ENCODE measurements at regions not wholly inside any gene's neighbourhood (a gene's known extent, or its start where the extent isn't known, plus 50 kb on each side); places are given as distances from the start of the nearest gene placed in this dataset.

- Histone ChIP-seq H3K4me1 (ENCODE audit: insufficient read depth, poor library complexity, severe bottlenecking) (peaks cover 31% of the 10 kb centered on the region), H3K9me3 (ENCODE audit: severe bottlenecking) (no peaks in the 10 kb centered on the region), H3K27ac (ENCODE audit: poor library complexity, severe bottlenecking) (no peak overlapping the region), H3K27me3 (ENCODE audit: insufficient read depth, poor library complexity, severe bottlenecking) (no peaks in the 10 kb centered on the region), H3K36me3 (ENCODE audit: low read depth) (no peaks in the 10 kb centered on the region), H3K4me3 (ENCODE audit: severe bottlenecking) (no peak overlapping the region)
- no peak for DNase-seq (ENCODE audit: low spot score)
- no peak for ATAC-seq (ENCODE audit: low read depth)
- no peak for TF ChIP-seq CTCF (IDR thresholded peaks at IDR 0.05; ENCODE audit: poor library complexity, severe bottlenecking)
Measured at GRCh38 chr12:93142881-93143280, 213.8 kb upstream of the EEA1 start.

GRCh38 chr12:93144109-93144508 lies 215.0 kb upstream of the EEA1 start:
- Histone ChIP-seq H3K9me3 (ENCODE audit: severe bottlenecking) (no peaks in the 10 kb centered on the region), H3K4me1 (ENCODE audit: insufficient read depth, poor library complexity, severe bottlenecking) (peaks cover 26% of the 10 kb centered on the region), H3K27me3 (ENCODE audit: insufficient read depth, poor library complexity, severe bottlenecking) (no peaks in the 10 kb centered on the region), H3K4me3 (ENCODE audit: severe bottlenecking) (no peak overlapping the region), H3K36me3 (ENCODE audit: low read depth) (no peaks in the 10 kb centered on the region), H3K27ac (ENCODE audit: poor library complexity, severe bottlenecking) (no peak overlapping the region)
- ATAC-seq (ENCODE audit: low read depth): 0 out of 3 replicates have a peak, but pooled peaks have one; percentile 42
- no peak for DNase-seq (ENCODE audit: low spot score)
- no peak for TF ChIP-seq CTCF (IDR thresholded peaks at IDR 0.05; ENCODE audit: poor library complexity, severe bottlenecking)

- Histone ChIP-seq H3K4me3 (ENCODE audit: severe bottlenecking) (no peak overlapping the region), H3K9me3 (ENCODE audit: severe bottlenecking) (no peaks in the 10 kb centered on the region), H3K27me3 (ENCODE audit: insufficient read depth, poor library complexity, severe bottlenecking) (no peaks in the 10 kb centered on the region), H3K4me1 (ENCODE audit: insufficient read depth, poor library complexity, severe bottlenecking) (peaks cover 26% of the 10 kb centered on the region), H3K36me3 (ENCODE audit: low read depth) (no peaks in the 10 kb centered on the region), H3K27ac (ENCODE audit: poor library complexity, severe bottlenecking) (no peak overlapping the region)
- ATAC-seq (ENCODE audit: low read depth) (peak; percentile 81), DNase-seq (ENCODE audit: low spot score) (no peak)
- no peak for TF ChIP-seq CTCF (IDR thresholded peaks at IDR 0.05; ENCODE audit: poor library complexity, severe bottlenecking)
Measured at GRCh38 chr12:93145086-93145485, 216.0 kb upstream of the EEA1 start.

GRCh38 chr12:93146263-93146939 lies 217.3 kb upstream of the EEA1 start:
- H3K4me1 ChIP-seq (ENCODE audit: insufficient read depth, poor library complexity, severe bottlenecking): peaks cover 26% of the 10 kb centered on the region

More at GRCh38 chr12:93146263-93146939, 217.3 kb upstream of the EEA1 start:
- Histone ChIP-seq H3K4me3 (ENCODE audit: severe bottlenecking) (no peak overlapping the region), H3K27ac (ENCODE audit: poor library complexity, severe bottlenecking) (no peak overlapping the region), H3K27me3 (ENCODE audit: insufficient read depth, poor library complexity, severe bottlenecking) (no peaks in the 10 kb centered on the region), H3K9me3 (ENCODE audit: severe bottlenecking) (no peaks in the 10 kb centered on the region), H3K36me3 (ENCODE audit: low read depth) (no peaks in the 10 kb centered on the region)
- no peak for TF ChIP-seq CTCF (IDR thresholded peaks at IDR 0.05; ENCODE audit: poor library complexity, severe bottlenecking)
- ATAC-seq (ENCODE audit: low read depth) (no peak), DNase-seq (ENCODE audit: low spot score) (no peak)
